ENCODE measurements at regions not wholly inside any gene's neighbourhood (a gene's known extent, or its start where the extent isn't known, plus 50 kb on each side); places are given as distances from the start of the nearest gene placed in this dataset.

DNA sequence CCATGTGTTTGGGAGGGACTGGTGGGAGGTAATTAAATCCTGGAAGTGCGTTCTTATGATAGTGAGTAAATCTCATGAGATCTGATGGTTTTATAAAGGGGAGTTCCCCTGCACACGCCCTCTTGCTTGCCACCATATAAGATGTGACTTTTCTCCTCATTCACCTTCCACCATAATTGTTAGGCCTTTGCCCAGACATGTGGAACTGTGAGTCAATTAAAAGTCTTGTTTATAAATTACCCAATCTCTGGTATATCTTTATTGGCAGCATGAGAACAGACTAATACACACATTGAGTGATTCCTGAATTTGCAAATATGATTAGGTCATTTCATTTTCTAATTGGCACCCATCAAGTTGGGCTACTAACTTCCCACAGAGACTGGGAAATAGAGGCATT, 977.2 kb downstream of the SLITRK1 start:
- Mint-ChIP-seq H3K9me3 (peaks cover 9% of the 10 kb centered on the region), H3K36me3 (ENCODE audit: low read depth) (no peaks in the 10 kb centered on the region), H3K27me3 (no peaks in the 10 kb centered on the region), H3K27ac (no peak overlapping the region), H3K4me3 (no peak overlapping the region), H3K4me1 (ENCODE audit: low read depth) (no peaks in the 10 kb centered on the region)

DNA sequence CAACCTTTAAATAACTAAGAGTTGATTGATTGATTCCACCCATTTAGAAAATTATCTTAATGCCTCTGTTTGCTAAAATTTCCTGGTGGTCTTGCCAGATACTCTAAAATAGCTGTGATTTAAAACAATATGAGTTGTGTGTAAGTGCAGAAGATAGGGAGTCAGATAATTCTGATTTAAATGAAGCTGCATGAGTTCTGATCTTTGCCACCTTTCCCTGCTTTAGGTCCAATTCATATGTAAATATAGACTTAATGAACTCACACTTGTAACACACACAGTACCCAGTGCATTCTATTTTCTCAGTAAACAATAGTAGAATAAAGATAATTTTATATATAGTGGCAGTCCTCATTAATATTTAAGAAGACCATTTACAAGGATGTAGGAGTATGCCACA, 981.8 kb downstream of the SLITRK1 start:
- Mint-ChIP-seq H3K27me3 (no peaks in the 10 kb centered on the region), H3K27ac (no peak overlapping the region), H3K9me3 (peaks cover 9% of the 10 kb centered on the region), H3K4me3 (no peak overlapping the region), H3K4me1 (ENCODE audit: low read depth) (no peaks in the 10 kb centered on the region), H3K36me3 (ENCODE audit: low read depth) (no peaks in the 10 kb centered on the region)

DNA sequence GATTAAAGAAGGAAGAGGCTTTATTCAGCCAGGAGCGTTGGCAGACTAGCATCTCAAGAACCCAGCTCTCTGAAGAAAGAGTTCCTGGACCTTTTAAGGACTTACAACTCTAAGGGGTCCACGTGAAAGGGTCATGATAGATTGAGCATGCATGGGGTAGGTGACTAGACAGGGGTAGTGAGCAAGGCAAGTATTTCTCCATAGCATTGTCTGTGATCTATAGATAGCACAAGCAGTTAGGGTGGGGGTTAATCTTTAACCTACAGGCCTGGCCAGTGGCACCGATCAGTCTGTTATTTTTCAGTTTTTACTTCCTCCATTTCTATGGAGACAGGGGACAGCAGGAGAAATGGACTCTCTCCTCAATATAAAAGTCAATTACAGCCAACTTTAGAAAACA, 983.7 kb downstream of the SLITRK1 start:
- Mint-ChIP-seq H3K9me3 (no peaks in the 10 kb centered on the region), H3K4me3 (no peak overlapping the region), H3K4me1 (ENCODE audit: low read depth) (no peaks in the 10 kb centered on the region), H3K27ac (no peak overlapping the region), H3K36me3 (ENCODE audit: low read depth) (no peaks in the 10 kb centered on the region), H3K27me3 (no peaks in the 10 kb centered on the region)

DNA sequence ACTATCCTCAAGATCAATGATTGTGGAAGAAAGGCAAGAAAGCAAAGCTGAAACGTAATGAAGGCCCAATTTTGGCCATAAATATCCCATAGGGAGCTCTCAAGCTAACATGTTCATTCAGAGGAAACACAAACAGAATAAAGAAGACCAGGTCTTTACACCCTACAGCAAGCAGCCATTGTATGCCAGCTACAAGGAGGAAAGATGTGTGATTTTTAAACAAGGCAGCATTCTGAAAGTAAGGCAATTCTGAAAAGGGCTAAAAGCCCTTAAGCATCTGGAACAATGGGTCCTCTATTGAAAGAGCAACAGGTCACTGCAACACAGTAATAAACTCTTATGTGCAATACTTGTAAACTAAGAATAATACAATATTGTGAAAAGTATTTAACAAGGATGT, 1002.4 kb downstream of the SLITRK1 start:
- Mint-ChIP-seq H3K9me3 (peaks cover 5% of the 10 kb centered on the region), H3K4me1 (ENCODE audit: low read depth) (no peaks in the 10 kb centered on the region), H3K27ac (no peak overlapping the region), H3K27me3 (no peaks in the 10 kb centered on the region), H3K36me3 (ENCODE audit: low read depth) (no peaks in the 10 kb centered on the region), H3K4me3 (no peak overlapping the region)

DNA sequence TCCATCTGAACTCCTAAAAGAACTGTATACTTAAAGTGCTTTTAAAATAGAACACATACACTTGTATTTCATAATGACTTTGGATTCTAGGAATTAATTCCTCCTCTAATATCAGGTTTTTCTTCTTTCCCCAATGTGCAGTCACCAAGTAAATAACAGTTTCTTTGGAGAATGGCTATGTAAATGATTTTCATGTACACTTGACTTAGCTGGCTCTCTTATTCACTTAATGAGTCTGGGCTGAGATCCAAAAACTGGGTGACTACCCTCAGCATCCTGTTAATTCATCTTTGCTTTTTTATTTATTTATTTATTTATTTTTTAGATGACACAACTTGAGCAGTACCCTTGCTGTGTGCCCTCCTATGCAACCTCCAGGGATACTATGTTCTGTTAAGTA, 1003.7 kb downstream of the SLITRK1 start:
- Mint-ChIP-seq H3K9me3 (peaks cover 11% of the 10 kb centered on the region), H3K4me1 (ENCODE audit: low read depth) (no peaks in the 10 kb centered on the region), H3K27ac (no peak overlapping the region), H3K27me3 (no peaks in the 10 kb centered on the region), H3K4me3 (no peak overlapping the region), H3K36me3 (ENCODE audit: low read depth) (no peaks in the 10 kb centered on the region)

DNA sequence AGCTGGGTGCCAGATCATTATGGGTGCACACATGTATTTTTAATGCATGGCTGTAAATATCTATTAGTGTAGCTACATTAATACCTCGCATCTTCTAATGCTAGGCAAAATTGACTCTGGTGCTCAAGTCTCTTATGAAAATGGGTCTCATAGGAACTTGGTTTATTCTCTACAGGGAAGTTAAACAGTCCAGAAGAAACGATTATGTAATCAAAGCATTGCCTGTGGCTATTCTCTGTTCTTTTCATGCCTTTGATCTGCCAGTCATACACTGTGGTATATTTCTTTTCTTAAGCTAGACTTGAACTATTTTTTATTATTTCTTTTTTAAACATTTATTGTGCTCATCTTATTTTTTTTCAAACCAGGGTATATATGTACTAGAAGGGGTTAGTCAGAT, 1015.0 kb downstream of the SLITRK1 start:
- H3K9me3 Mint-ChIP-seq = peaks cover 3% of the 10 kb centered on the region
- no peak overlapping the region for H3K27ac Mint-ChIP-seq

DNA sequence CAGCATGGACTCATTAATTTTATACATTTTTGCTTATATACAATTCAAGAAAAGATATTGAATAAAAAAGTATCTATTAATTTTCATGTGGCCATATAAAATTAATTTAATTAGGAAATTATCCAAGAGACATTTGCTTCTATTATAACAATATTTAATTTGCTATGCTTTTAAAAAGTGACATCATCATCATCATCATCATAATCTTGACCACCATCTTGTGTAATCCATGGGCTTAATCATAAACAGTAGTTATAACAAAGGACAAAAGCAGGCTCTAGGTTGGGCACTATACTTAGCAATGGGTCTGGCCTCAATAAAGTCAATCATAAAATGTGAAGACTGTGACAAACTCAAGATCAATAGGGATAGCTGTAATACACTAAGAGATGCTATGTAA, 1031.6 kb downstream of the SLITRK1 start:
- Mint-ChIP-seq H3K9me3 (peaks cover 5% of the 10 kb centered on the region), H3K27ac (no peak overlapping the region), H3K36me3 (ENCODE audit: low read depth) (no peaks in the 10 kb centered on the region), H3K4me3 (no peak overlapping the region), H3K4me1 (ENCODE audit: low read depth) (no peaks in the 10 kb centered on the region), H3K27me3 (no peaks in the 10 kb centered on the region)

More for the DNA sequence above, 1015.0 kb downstream of the SLITRK1 start:
- no peak overlapping the region for H3K4me3 Mint-ChIP-seq
- no peaks in the 10 kb centered on the region for H3K27me3 Mint-ChIP-seq
- no peaks in the 10 kb centered on the region for H3K36me3 Mint-ChIP-seq (ENCODE audit: low read depth)
- no peaks in the 10 kb centered on the region for H3K4me1 Mint-ChIP-seq (ENCODE audit: low read depth)

DNA sequence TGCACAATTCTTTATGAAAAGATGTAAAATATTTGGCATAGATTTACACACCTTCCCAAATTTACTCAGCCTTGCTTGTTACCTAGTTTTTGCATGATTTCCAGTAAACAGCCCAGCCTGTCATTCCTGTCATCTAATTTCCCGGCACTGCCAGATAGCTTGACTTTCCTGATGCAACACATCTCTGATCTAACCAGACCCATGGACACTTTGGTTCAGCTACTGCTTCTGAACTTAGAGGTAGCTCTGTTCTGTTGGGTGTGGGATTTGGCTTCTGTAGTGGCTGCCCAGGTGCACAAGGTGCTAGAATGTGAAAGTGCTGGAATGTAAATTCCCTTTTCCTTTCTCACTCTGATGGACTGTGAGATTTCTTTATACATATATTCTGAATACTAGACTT, 1033.5 kb downstream of the SLITRK1 start:
- Mint-ChIP-seq H3K36me3 (ENCODE audit: low read depth) (no peaks in the 10 kb centered on the region), H3K9me3 (no peaks in the 10 kb centered on the region), H3K27ac (no peak overlapping the region), H3K4me1 (ENCODE audit: low read depth) (no peaks in the 10 kb centered on the region), H3K4me3 (no peak overlapping the region), H3K27me3 (no peaks in the 10 kb centered on the region)

DNA sequence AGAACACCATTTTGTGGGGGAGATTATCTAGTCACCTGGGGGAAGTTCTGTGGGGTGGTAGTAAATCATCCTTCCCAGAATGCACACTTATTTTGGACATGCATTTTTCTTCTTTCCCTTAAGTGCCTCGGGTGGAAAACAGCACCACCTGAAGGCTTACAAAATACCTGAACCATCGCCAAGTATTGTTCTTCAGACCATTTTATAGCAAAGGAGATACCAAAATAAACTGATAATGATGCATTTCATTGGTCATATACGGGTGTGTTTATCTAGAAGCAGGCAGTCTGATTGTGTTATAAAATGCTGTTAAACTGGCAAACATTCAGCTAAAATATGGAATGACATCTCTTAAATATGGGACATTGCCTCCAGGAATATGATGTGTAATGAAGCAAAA, 1034.7 kb downstream of the SLITRK1 start:
- Mint-ChIP-seq H3K9me3 (peaks cover 3% of the 10 kb centered on the region), H3K27me3 (no peaks in the 10 kb centered on the region), H3K27ac (no peak overlapping the region), H3K36me3 (ENCODE audit: low read depth) (no peaks in the 10 kb centered on the region), H3K4me3 (no peak overlapping the region), H3K4me1 (ENCODE audit: low read depth) (no peaks in the 10 kb centered on the region)

DNA sequence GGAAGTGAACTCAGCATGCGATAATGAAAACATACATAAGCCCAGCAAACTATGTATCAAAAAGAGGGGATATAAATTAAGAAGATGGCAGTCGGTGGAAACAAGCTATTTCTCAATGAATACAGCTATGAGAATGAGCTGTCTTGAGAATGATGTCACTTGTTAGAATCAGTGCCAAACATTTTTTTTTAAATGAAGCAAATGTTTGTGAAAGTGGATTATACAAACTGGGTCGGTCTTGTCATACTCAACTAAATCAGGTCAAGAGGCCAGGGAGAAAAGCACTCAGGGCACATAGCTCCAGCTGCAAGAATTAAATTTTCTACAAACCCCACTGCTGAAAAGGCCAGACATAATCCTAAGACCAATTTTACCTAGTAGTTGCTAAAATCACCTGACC, 1048.4 kb downstream of the SLITRK1 start:
- Mint-ChIP-seq H3K4me1 (ENCODE audit: low read depth) (no peaks in the 10 kb centered on the region), H3K27me3 (no peaks in the 10 kb centered on the region)

DNA sequence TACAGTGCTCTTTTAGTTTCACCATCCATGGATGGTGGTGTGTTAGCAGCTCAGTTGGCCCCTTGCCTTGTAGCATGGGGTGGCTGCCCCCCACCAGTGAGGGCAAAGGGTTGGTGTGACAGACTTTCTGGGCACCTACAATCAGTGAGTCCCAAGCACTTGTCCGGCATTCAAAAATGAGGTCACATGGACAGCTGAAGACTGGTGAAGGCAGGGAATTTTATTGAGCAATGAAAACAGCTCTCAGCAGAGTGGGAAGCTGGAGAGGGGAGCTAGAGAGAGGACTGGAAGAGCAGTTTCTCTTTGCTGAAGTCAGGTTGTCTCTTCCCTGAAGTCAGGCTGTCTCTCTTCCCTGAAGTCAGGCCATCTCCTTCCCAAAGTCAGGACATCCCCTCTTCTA, 1053.2 kb downstream of the SLITRK1 start:
- Mint-ChIP-seq H3K4me3 (no peak overlapping the region), H3K36me3 (ENCODE audit: low read depth) (no peaks in the 10 kb centered on the region), H3K27ac (no peak overlapping the region), H3K4me1 (ENCODE audit: low read depth) (no peaks in the 10 kb centered on the region), H3K27me3 (no peaks in the 10 kb centered on the region), H3K9me3 (peaks cover 8% of the 10 kb centered on the region)

More for the DNA sequence above, 1048.4 kb downstream of the SLITRK1 start:
- H3K9me3 Mint-ChIP-seq = peaks cover 18% of the 10 kb centered on the region
- H3K36me3 Mint-ChIP-seq (ENCODE audit: low read depth) = no peaks in the 10 kb centered on the region
- H3K4me3 Mint-ChIP-seq = no peak overlapping the region
- no peak overlapping the region for H3K27ac Mint-ChIP-seq

DNA sequence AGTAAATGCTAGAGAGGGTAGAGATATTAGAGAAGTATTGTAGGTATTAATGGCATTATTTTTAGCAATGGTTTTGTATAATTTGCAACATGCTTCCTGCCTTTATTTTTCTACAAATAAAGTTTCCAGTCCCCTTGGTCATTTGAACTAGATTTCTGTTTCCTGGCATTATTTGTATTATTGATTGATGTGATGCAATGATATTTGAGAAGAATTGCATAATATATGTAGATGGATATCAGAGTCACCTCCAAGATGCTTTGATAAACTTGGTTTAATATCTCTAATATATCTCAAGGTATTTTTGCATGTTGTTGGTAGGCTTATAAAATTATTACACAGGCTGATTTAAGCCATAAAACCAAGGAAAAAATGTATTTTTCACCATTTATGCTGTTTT, 1054.5 kb downstream of the SLITRK1 start:
- Mint-ChIP-seq H3K9me3 (peaks cover 4% of the 10 kb centered on the region), H3K27me3 (no peaks in the 10 kb centered on the region), H3K4me3 (no peak overlapping the region), H3K4me1 (ENCODE audit: low read depth) (no peaks in the 10 kb centered on the region), H3K27ac (no peak overlapping the region), H3K36me3 (ENCODE audit: low read depth) (no peaks in the 10 kb centered on the region)

DNA sequence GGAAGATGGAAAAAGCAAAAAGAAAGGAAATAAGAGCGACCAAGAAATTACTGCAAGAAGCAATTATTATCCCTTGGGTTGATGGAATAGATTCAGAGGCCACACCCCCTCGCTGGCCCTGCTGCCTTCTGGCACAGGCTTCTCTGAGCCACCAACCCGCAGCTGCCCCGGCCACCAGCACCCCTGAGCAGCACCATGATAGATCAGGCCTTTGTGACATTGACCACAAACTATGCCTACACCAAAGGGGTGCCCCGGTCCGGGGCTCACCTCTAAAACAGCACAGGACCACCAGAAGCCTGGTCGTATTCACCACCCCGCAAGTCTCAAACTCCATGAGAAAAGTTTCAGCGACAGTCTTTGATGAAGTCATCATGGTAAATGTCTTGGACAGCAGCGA, 1059.3 kb downstream of the SLITRK1 start:
- Mint-ChIP-seq H3K4me1 (ENCODE audit: low read depth) (no peaks in the 10 kb centered on the region), H3K27ac (no peak overlapping the region), H3K36me3 (ENCODE audit: low read depth) (no peaks in the 10 kb centered on the region), H3K4me3 (no peak overlapping the region), H3K9me3 (peaks cover 4% of the 10 kb centered on the region), H3K27me3 (no peaks in the 10 kb centered on the region)

DNA sequence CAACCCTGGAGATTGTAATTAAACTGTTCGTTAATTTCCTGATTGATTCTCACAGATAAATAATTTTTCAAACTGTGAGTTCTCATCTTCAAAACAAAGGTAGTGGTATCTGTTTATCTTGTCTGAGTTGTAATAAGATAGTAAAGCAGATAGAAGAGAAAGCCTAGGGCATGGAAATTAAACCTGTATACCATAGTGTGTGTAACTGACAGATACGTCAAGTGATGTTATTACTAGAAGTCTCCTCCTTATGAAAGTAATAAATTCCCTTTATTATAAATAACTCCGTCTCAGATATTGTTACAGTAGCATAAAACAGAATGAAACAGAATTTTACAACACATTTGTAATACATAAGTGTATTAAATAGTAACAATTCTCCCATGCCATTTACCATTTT, 1065.1 kb downstream of the SLITRK1 start:
- no peaks in the 10 kb centered on the region for H3K27me3 Mint-ChIP-seq
- no peaks in the 10 kb centered on the region for H3K4me1 Mint-ChIP-seq (ENCODE audit: low read depth)
- H3K36me3 Mint-ChIP-seq (ENCODE audit: low read depth) = no peaks in the 10 kb centered on the region
- H3K9me3 Mint-ChIP-seq = peaks cover 6% of the 10 kb centered on the region
- no peak overlapping the region for H3K4me3 Mint-ChIP-seq
- H3K27ac Mint-ChIP-seq = no peak overlapping the region

DNA sequence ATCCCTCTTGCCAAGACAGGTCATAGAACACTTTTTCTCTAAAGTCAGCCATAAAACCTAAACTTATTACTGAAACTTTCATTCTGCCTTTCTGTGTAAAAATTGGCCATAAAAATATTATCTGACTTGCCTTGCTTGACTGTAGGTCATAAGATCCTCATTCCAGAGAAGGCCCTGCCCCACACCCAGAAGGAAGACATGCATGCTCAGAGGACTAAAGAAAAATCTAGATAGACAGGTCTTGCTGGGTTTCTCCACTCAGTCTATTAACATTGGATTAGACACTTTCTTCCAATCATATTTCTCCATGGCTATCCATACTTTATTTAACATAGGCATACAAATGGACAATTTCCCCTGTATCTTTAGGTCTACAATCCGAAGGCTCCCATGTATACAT, 1066.5 kb downstream of the SLITRK1 start:
- Mint-ChIP-seq H3K4me1 (ENCODE audit: low read depth) (no peaks in the 10 kb centered on the region), H3K27me3 (no peaks in the 10 kb centered on the region), H3K36me3 (ENCODE audit: low read depth) (no peaks in the 10 kb centered on the region), H3K9me3 (peaks cover 8% of the 10 kb centered on the region), H3K4me3 (no peak overlapping the region), H3K27ac (no peak overlapping the region)

DNA sequence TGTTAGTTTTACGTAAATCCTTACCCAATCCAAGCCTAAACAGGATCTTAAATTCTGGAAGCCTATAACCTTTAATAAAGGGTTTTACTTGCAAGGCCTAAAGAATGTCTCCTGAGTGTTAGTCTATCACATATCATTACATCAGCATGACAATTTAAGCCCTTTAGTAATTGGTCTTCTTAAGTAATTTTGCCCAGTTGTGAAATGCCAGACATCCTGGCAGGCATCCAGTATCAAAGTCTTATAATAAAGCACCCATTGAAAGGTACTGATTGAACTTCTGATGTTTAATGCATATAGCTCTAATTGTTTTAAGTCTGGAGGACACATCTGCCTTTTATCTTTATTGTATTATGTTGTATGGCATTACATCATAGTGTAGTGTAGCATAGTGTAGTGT, 1078.9 kb downstream of the SLITRK1 start:
- Mint-ChIP-seq H3K9me3 (peaks cover 4% of the 10 kb centered on the region), H3K27me3 (no peaks in the 10 kb centered on the region), H3K4me1 (ENCODE audit: low read depth) (no peaks in the 10 kb centered on the region), H3K27ac (no peak overlapping the region), H3K4me3 (no peak overlapping the region), H3K36me3 (ENCODE audit: low read depth) (no peaks in the 10 kb centered on the region)

DNA sequence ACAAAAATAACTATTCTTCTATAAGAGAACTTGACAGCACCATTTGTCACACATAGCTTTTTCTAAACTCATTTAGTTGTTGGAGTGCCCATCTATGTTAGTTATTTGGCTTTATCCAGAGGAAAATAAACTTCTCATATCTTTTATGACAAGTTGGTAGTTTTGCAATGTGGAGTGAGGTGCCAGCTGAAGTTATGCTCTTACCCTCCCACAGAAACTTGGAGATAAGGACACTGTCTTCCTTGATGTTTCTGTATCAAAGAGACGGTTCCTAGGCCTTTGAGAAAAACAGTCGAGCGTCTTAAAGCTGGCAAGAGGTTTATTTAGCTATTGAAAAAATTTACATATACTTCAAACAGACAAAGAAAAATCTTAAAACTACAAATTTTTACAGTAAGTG, 1079.7 kb downstream of the SLITRK1 start:
- Mint-ChIP-seq H3K27ac (no peak overlapping the region), H3K27me3 (no peaks in the 10 kb centered on the region), H3K36me3 (ENCODE audit: low read depth) (no peaks in the 10 kb centered on the region), H3K9me3 (peaks cover 4% of the 10 kb centered on the region), H3K4me3 (no peak overlapping the region), H3K4me1 (ENCODE audit: low read depth) (no peaks in the 10 kb centered on the region)
